Prostate gland (tissue), 2 donors: ENCODE measurements at regions not wholly inside any gene's neighbourhood (a gene's known extent, or its start where the extent isn't known, plus 50 kb on each side); places are given as distances from the start of the nearest gene placed in this dataset.

Experiments used
- DNase-seq: peaks from one replicate; pipeline ENCODE4 v3.0.0-alpha.2; 2019; ENCODE audit warnings: low spot score
- H3K27ac ChIP-seq, 2 donors: fragments of 200-600 bp; sonication (generic); 2 replicates each; pipeline ENCODE4 v1.5.1; 2017 to 2019
- H3K27me3 ChIP-seq: fragments of 200-600 bp; sonication (generic); replicated peaks from 2 replicates; pipeline ENCODE4 v1.5.1; 2019; ENCODE audit not compliant: insufficient read depth
- H3K36me3 ChIP-seq, 2 donors: fragments of 200-600 bp; sonication (generic); 1 replicate in 1 of 2; 2 replicates in 1 of 2; pipeline versions ENCODE4 v1.5.1 to v1.8.1; 2017 to 2019
- H3K4me1 ChIP-seq: fragments of 200-600 bp; sonication (generic); replicated peaks from 2 replicates; pipeline ENCODE4 v1.5.1; 2019
- H3K4me3 ChIP-seq, 2 donors: fragments of 200-600 bp; sonication (generic); 2 replicates each; pipeline ENCODE4 v1.5.1; 2017 to 2019
- H3K9me3 ChIP-seq: fragments of 200-600 bp; sonication (generic); 2 replicates; pipeline ENCODE4 v1.5.1; 2017
- POLR2A ChIP-seq: fragments of 450-650 bp; IDR thresholded peaks from one replicate; pipeline ENCODE4 v1.6.1; 2016; ENCODE audit warnings: antibody characterized with exemption, mild to moderate bottlenecking
- POLR2AphosphoS5 ChIP-seq: sonication (generic); formaldehyde crosslinking; IDR thresholded peaks from one replicate; pipeline ENCODE4 v1.6.1; 2017; ENCODE audit warnings: antibody characterized with exemption
- WGBS: methylation state at CpG from one replicate; pipeline ENCODE4 v1.1.5; 2018; 5-methylcytosine and 5-hydroxymethylcytosine counted together
- intact Hi-C: fragments of 100-400 bp; cut with DNase I; formaldehyde crosslinking; loops from one replicate; pipeline ENCODE4 v1.14.2; 2022
- TF ChIP-seq, protein P1 (sequence below), 4 experiments: fragments of 200-600 bp in 2 of 4; fragments of 450-650 bp in 2 of 4; sonication (generic) in 2 of 4; IDR thresholded peaks; 1 replicate in 3 of 4; 2 replicates in 1 of 4; pipeline ENCODE4 v1.5.1; 2016 to 2019; ENCODE audit warnings: antibody characterized with exemption in 4 of 4, mild to moderate bottlenecking in 2 of 4, moderate library complexity in 2 of 4

GRCh38 chr2:155755481-155755880 is 577.0 kb downstream of the NR4A2 start:
- DNase-seq = no peak
- no peaks in the 10 kb centered on the region for H3K4me1 ChIP-seq
- no peak overlapping the region for H3K27ac ChIP-seq
- no peaks in the 10 kb centered on the region for H3K36me3 ChIP-seq
- H3K9me3 ChIP-seq = no peaks in the 10 kb centered on the region
- H3K4me3 ChIP-seq = no peak overlapping the region
- intact Hi-C loops = no loop called here
- TF ChIP-seq, protein P1, sequence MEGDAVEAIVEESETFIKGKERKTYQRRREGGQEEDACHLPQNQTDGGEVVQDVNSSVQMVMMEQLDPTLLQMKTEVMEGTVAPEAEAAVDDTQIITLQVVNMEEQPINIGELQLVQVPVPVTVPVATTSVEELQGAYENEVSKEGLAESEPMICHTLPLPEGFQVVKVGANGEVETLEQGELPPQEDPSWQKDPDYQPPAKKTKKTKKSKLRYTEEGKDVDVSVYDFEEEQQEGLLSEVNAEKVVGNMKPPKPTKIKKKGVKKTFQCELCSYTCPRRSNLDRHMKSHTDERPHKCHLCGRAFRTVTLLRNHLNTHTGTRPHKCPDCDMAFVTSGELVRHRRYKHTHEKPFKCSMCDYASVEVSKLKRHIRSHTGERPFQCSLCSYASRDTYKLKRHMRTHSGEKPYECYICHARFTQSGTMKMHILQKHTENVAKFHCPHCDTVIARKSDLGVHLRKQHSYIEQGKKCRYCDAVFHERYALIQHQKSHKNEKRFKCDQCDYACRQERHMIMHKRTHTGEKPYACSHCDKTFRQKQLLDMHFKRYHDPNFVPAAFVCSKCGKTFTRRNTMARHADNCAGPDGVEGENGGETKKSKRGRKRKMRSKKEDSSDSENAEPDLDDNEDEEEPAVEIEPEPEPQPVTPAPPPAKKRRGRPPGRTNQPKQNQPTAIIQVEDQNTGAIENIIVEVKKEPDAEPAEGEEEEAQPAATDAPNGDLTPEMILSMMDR (IDR thresholded peaks at IDR 0.05) = no peak
- no peak for TF ChIP-seq POLR2A
- TF ChIP-seq POLR2AphosphoS5 = no peak
- H3K27me3 ChIP-seq = no peaks in the 10 kb centered on the region

GRCh38 chr2:155748131-155748530 is 584.4 kb downstream of the NR4A2 start:
- no peak for DNase-seq
- no peaks in the 10 kb centered on the region for H3K9me3 ChIP-seq
- H3K4me1 ChIP-seq = no peaks in the 10 kb centered on the region
- H3K4me3 ChIP-seq = no peak overlapping the region
- H3K36me3 ChIP-seq = no peaks in the 10 kb centered on the region
- H3K27me3 ChIP-seq = no peaks in the 10 kb centered on the region
- H3K27ac ChIP-seq = no peak overlapping the region
- intact Hi-C loops = no loop called here
- no peak for TF ChIP-seq POLR2A
- WGBS = 62% methylated on average over 4 of the region's 4 CpGs

DNA sequence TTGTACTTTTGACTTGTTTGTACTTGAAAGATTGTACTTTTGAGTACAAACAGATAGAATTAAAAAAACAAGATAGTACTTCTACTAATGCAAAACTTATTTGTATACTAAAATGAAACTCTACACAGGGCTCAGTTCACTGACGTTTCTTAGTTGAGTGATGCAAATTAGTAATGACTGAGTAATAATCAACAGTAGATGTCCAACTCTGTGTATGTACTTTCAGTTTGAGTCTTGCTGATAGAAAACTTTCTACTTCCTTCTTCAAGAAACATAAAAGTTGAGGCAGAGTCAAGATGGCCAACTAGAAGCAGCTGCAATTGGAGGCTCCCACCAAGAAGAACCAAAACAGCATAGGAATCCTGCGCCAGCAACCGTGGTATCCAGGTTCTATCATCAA is 585.0 kb downstream of the NR4A2 start:
- no peaks in the 10 kb centered on the region for H3K27me3 ChIP-seq
- H3K36me3 ChIP-seq = no peaks in the 10 kb centered on the region
- no peak for TF ChIP-seq POLR2A
- TF ChIP-seq, protein P1 (IDR thresholded peaks at IDR 0.05) = no peak
- no peak for TF ChIP-seq POLR2AphosphoS5
- H3K9me3 ChIP-seq = no peaks in the 10 kb centered on the region
- H3K4me3 ChIP-seq = no peak overlapping the region
- intact Hi-C loops = no loop called here
- WGBS = 95% methylated on average over 3 of the region's 3 CpGs
- no peak for DNase-seq
- no peaks in the 10 kb centered on the region for H3K4me1 ChIP-seq
- no peak overlapping the region for H3K27ac ChIP-seq

- Histone ChIP-seq H3K4me3 (no peak overlapping the region), H3K27ac (no peak overlapping the region), H3K27me3 (no peaks in the 10 kb centered on the region), H3K9me3 (no peaks in the 10 kb centered on the region), H3K4me1 (no peaks in the 10 kb centered on the region), H3K36me3 (no peaks in the 10 kb centered on the region)
- intact Hi-C loops = no loop called here
- DNase-seq = no peak
- TF ChIP-seq, protein P1 (IDR thresholded peaks at IDR 0.05) = no peak
- no peak for TF ChIP-seq POLR2AphosphoS5
- TF ChIP-seq POLR2A = no peak
- 60% methylated on average over 4 of the region's 4 CpGs for WGBS
These were observed 599.2 kb downstream of the NR4A2 start for GRCh38 chr2:155733091-155733853.

DNA sequence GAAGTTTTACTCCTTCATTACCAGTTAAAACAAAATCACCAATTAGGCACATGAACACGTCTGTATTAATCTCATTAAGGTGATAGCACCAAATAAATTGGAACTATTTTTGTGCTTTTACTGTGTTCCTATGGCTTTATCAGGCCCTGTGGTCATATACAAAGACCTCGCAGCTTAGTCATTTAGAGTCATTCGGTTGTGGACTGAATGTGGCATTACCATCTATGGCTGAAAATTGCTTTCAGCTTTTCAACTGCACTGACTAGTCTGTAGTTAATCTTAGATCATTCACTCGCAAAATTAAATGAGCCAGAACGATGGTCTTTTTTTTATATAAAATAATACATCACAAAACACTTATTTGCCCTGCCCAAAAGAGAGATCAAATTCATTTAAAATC is 601.7 kb downstream of the NR4A2 start:
- intact Hi-C loops = no loop called here
- H3K9me3 ChIP-seq = no peaks in the 10 kb centered on the region
- no peak for TF ChIP-seq POLR2A
- no peak overlapping the region for H3K4me3 ChIP-seq
- no peaks in the 10 kb centered on the region for H3K27me3 ChIP-seq
- no peak for DNase-seq
- no peaks in the 10 kb centered on the region for H3K4me1 ChIP-seq
- H3K36me3 ChIP-seq = no peaks in the 10 kb centered on the region
- no peak overlapping the region for H3K27ac ChIP-seq
- 45% methylated on average over 5 of the region's 5 CpGs for WGBS

- Histone ChIP-seq H3K36me3 (no peaks in the 10 kb centered on the region), H3K9me3 (no peaks in the 10 kb centered on the region), H3K27ac (no peak overlapping the region), H3K27me3 (no peaks in the 10 kb centered on the region), H3K4me1 (no peaks in the 10 kb centered on the region), H3K4me3 (no peak overlapping the region)
- DNase-seq = no peak
- no peak for TF ChIP-seq POLR2AphosphoS5
- TF ChIP-seq POLR2A = no peak
- TF ChIP-seq, protein P1 (IDR thresholded peaks at IDR 0.05) = no peak
- WGBS = 29% methylated on average over 10 of the region's 10 CpGs
- intact Hi-C loops = no loop called here
These were observed 605.2 kb downstream of the NR4A2 start for GRCh38 chr2:155727187-155727895.
